ENCODE measurements at regions not wholly inside any gene's neighbourhood (a gene's known extent, or its start where the extent isn't known, plus 50 kb on each side); places are given as distances from the start of the nearest gene placed in this dataset.

DNA sequence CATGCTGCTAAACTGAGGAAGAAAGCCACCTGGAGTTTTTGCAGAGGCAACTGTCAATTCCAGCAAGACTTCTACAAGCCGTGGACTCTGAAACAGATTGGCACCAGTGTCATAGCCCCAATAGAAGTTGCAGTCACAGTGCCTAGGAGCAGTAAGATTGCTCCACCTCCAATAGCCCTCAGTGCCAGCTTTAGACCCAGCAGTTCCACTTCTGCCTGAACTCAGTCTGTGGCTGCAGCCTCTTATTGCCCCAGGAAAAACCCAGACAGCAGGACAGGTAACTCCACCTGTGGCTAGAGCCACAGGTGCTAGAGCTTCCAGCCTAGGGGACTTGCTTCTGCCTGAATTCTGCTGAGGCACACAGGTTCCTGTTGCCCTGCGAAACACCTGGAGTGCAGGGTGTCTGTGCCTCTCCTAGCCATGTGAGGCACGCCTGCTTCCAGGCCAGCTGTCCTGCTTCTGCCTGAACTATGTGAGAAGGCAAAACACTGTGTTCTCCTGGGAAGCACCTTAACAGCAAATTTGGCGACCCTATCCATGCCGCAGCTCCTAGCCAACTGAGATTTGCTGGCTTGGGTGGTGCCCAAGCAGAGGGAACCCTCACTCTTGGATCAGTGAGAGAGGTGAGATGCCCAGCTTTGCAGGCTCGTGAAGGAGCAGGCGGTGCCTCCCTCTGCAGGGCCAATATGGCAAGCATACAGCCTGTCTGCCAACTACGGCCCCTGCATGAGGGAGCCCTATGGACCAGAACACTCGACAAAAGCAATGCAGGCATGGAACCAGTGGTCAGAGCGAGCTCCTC, 607.6 kb downstream of the PCDH17 start:
- DNase-seq, result no peak
- intact Hi-C loops (cut with DNase I; ENCODE audit: low total_unique reads), result no loop called here
- no peaks in the 10 kb centered on the region for H3K9me3 ChIP-seq
- no peaks in the 10 kb centered on the region for H3K27me3 ChIP-seq
- no peak overlapping the region for H3K4me3 ChIP-seq
- H3K27ac ChIP-seq, result no peak overlapping the region
- H3K4me1 ChIP-seq, result no peaks in the 10 kb centered on the region
- no peaks in the 10 kb centered on the region for H3K36me3 ChIP-seq
- TF ChIP-seq, protein P1, sequence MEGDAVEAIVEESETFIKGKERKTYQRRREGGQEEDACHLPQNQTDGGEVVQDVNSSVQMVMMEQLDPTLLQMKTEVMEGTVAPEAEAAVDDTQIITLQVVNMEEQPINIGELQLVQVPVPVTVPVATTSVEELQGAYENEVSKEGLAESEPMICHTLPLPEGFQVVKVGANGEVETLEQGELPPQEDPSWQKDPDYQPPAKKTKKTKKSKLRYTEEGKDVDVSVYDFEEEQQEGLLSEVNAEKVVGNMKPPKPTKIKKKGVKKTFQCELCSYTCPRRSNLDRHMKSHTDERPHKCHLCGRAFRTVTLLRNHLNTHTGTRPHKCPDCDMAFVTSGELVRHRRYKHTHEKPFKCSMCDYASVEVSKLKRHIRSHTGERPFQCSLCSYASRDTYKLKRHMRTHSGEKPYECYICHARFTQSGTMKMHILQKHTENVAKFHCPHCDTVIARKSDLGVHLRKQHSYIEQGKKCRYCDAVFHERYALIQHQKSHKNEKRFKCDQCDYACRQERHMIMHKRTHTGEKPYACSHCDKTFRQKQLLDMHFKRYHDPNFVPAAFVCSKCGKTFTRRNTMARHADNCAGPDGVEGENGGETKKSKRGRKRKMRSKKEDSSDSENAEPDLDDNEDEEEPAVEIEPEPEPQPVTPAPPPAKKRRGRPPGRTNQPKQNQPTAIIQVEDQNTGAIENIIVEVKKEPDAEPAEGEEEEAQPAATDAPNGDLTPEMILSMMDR (IDR thresholded peaks at IDR 0.05), result no peak
- TF ChIP-seq POLR2A (IDR thresholded peaks at IDR 0.05), result no peak

GRCh38 chr13:58239774-58240268, 608.3 kb downstream of the PCDH17 start:
- no peak overlapping the region for H3K27ac ChIP-seq
- H3K4me1 ChIP-seq, result no peaks in the 10 kb centered on the region
- intact Hi-C loops (cut with DNase I; ENCODE audit: low total_unique reads), result no loop called here
- H3K4me3 ChIP-seq, result no peak overlapping the region
- H3K9me3 ChIP-seq, result no peaks in the 10 kb centered on the region
- no peak for DNase-seq
- TF ChIP-seq POLR2A (IDR thresholded peaks at IDR 0.05), result no peak
- TF ChIP-seq, protein P1 (IDR thresholded peaks at IDR 0.05), result no peak
- H3K36me3 ChIP-seq, result no peaks in the 10 kb centered on the region
- no peaks in the 10 kb centered on the region for H3K27me3 ChIP-seq

DNA sequence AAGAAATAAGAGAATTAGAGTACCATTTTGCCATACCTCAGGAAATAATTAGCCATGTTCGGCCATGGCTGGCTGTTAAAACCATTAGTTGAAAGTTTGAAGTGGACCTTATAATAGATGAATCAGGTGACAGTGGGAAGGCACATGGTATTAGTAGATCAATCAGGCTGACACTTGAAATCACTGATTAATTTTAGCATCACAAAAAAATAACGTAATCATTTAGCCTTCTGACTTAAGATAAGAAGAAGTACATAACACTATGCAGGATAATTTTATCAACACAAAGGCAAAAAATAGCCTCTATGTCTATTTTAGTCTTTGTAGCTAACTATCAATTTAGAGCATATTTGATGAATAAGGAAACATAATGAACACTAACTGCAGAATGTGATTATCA, 615.5 kb downstream of the PCDH17 start:
- Histone ChIP-seq H3K4me3 (no peak overlapping the region), H3K27ac (no peak overlapping the region), H3K9me3 (no peaks in the 10 kb centered on the region), H3K27me3 (no peaks in the 10 kb centered on the region), H3K4me1 (no peaks in the 10 kb centered on the region), H3K36me3 (no peaks in the 10 kb centered on the region)
- DNase-seq, result no peak
- intact Hi-C loops (cut with DNase I; ENCODE audit: low total_unique reads), result no loop called here
- no peak for TF ChIP-seq POLR2A (IDR thresholded peaks at IDR 0.05)
- TF ChIP-seq, protein P1 (IDR thresholded peaks at IDR 0.05), result no peak

DNA sequence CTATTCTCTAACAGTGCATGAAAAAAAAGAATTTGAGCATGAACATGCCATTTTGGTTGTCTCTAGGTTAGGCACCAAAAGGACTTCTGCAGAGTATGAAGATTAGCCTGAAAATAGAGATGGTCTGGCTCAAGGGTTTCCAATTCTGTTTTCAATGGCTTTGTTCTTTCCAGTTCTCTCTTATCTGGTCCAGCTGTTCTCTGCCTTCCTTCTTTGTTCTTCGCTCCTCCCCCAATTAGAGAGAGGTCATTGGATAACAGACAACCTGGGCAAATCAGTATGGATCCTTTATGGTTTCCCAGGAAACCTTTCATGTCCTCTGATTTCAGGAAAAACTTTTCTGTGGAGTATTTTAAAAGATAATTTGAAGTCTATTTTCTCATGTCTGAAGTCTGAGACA, 623.4 kb downstream of the PCDH17 start:
- no peak overlapping the region for H3K27ac ChIP-seq
- intact Hi-C loops (cut with DNase I; ENCODE audit: low total_unique reads), result no loop called here
- no peaks in the 10 kb centered on the region for H3K4me1 ChIP-seq
- TF ChIP-seq POLR2A (IDR thresholded peaks at IDR 0.05), result no peak
- TF ChIP-seq, protein P1 (IDR thresholded peaks at IDR 0.05), result no peak
- no peaks in the 10 kb centered on the region for H3K9me3 ChIP-seq
- no peak overlapping the region for H3K4me3 ChIP-seq
- H3K27me3 ChIP-seq, result no peaks in the 10 kb centered on the region
- H3K36me3 ChIP-seq, result no peaks in the 10 kb centered on the region
- DNase-seq, result no peak

DNA sequence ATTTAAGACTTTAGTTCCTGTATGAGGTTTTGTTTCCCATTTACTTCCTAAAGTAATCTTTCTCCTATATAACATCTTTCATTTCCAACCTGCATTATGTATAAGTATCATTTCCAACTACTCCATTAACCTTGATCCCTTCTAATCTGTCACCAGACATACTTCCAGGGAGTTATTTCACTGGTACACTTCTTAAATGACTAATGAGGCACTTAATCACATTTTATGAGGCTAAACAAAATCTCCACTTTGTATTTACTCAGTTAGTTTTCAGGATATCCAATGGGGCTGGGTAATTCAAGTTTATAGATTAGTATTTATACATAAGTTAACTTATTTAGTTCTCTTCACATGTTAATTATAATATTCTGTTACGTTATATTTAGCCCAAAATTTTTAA, 634.7 kb downstream of the PCDH17 start:
- intact Hi-C loops (cut with DNase I; ENCODE audit: low total_unique reads), result no loop called here
- H3K4me1 ChIP-seq, result no peaks in the 10 kb centered on the region
- no peak overlapping the region for H3K4me3 ChIP-seq
- no peak for DNase-seq
- H3K9me3 ChIP-seq, result no peaks in the 10 kb centered on the region
- TF ChIP-seq, protein P1 (IDR thresholded peaks at IDR 0.05), result no peak
- TF ChIP-seq POLR2A (IDR thresholded peaks at IDR 0.05), result no peak
- H3K27me3 ChIP-seq, result no peaks in the 10 kb centered on the region
- H3K36me3 ChIP-seq, result no peaks in the 10 kb centered on the region
- H3K27ac ChIP-seq, result no peak overlapping the region
